A549 (cell line): ENCODE measurements at regions not wholly inside any gene's neighbourhood (a gene's known extent, or its start where the extent isn't known, plus 50 kb on each side); places are given as distances from the start of the nearest gene placed in this dataset.

Source experiments
- CTCF ChIP-seq: fragments of >200 bp; sonication (Bioruptor Twin); formaldehyde crosslinking; IDR thresholded peaks from 3 replicates; pipeline ENCODE4 v1.5.1; 2016
- HDAC2 ChIP-seq: fragments of 200-600 bp; sonication (generic); IDR thresholded peaks from 2 replicates; pipeline ENCODE4 v1.6.1; 2016
- POLR2A ChIP-seq: IDR thresholded peaks from 2 replicates; pipeline ENCODE4 v1.6.1; 2012; ENCODE audit warnings: mild to moderate bottlenecking, low read length
- RAD21 ChIP-seq, 2 experiments: fragments of >200 bp in 1 of 2; sonication (Bioruptor Twin) in 1 of 2; formaldehyde crosslinking in 1 of 2; IDR thresholded peaks in 1 of 2; conservative IDR thresholded peaks in 1 of 2; 2 replicates in 1 of 2; 3 replicates in 1 of 2; pipeline ENCODE4 v1.6.1; 2012 to 2018; ENCODE audit warnings: inconsistent platforms in 1 of 2
- RFX5 ChIP-seq: fragments of 450-650 bp; IDR thresholded peaks from 2 replicates; pipeline ENCODE4 v1.7.1; 2014; ENCODE audit warnings: antibody characterized with exemption, mild to moderate bottlenecking, moderate library complexity
- RNF2 ChIP-seq: fragments of 200-600 bp; sonication (generic); IDR thresholded peaks from 2 replicates; pipeline ENCODE4 v1.6.1; 2016; ENCODE audit warnings: low read depth, mild to moderate bottlenecking, antibody characterized with exemption, moderate library complexity, borderline replicate concordance
- SREBF2 ChIP-seq: fragments of 450-650 bp; IDR thresholded peaks from 2 replicates; pipeline ENCODE4 v1.6.1; 2014; ENCODE audit warnings: mild to moderate bottlenecking, moderate library complexity
- ZC3H11A ChIP-seq: fragments of 450-650 bp; IDR thresholded peaks from 2 replicates; pipeline ENCODE4 v1.6.1; 2014; ENCODE audit warnings: antibody characterized with exemption, mild to moderate bottlenecking
- TF ChIP-seq, protein P1 (sequence below): fragments of 450-650 bp; IDR thresholded peaks from 2 replicates; pipeline ENCODE4 v1.6.1; 2014; ENCODE audit warnings: antibody characterized with exemption

- TF ChIP-seq POLR2A (no peak), HDAC2 (no peak), CTCF (no peak), RAD21 (conservative IDR thresholded peaks at IDR 0.05 in 1 of 2, IDR thresholded peaks at IDR 0.05 in 1 of 2) (no peak), RFX5 (no peak), SREBF2 (no peak), ZC3H11A (no peak), RNF2 (no peak)
- TF ChIP-seq, protein P1, sequence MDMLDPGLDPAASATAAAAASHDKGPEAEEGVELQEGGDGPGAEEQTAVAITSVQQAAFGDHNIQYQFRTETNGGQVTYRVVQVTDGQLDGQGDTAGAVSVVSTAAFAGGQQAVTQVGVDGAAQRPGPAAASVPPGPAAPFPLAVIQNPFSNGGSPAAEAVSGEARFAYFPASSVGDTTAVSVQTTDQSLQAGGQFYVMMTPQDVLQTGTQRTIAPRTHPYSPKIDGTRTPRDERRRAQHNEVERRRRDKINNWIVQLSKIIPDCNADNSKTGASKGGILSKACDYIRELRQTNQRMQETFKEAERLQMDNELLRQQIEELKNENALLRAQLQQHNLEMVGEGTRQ = no peak
Measured at GRCh38 chr12:68481181-68481941, 129.3 kb upstream of the RAP1B start.
